H1 (cell line): ENCODE measurements at regions not wholly inside any gene's neighbourhood (a gene's known extent, or its start where the extent isn't known, plus 50 kb on each side); places are given as distances from the start of the nearest gene placed in this dataset.

Experiments used
- CTCF ChIA-PET: fragments of 300-600 bp; sonication (Branson Sonifier 250); formaldehyde crosslinking; loops from one replicate; lab custom pipeline; 2021; ENCODE audit not compliant: partially characterized antibody; lab: Charles Lee
- POLR2A ChIA-PET: fragments of 300-600 bp; sonication (Branson Sonifier 250); formaldehyde crosslinking; loops from one replicate; lab custom pipeline; 2021; ENCODE audit warnings: inconsistent platforms; ENCODE audit not compliant: partially characterized antibody; lab: Charles Lee
- DNase-seq, 2 experiments: peaks; one replicate each; pipeline versions ENCODE4 v3.0.0 to v3.0.0-alpha.2; 2010 to 2022; ENCODE audit warnings: low spot score in 2 of 2, low read depth in 1 of 2, mixed read lengths in 1 of 2
- FAIRE-seq: peaks from 2 replicates; lab custom pipeline; 2011; peaks lifted over from hg19 to GRCh38; lab: Jason Lieb, UNC
- H2AFZ ChIP-seq: 2 replicates; pipeline ENCODE4 v1.8.1; 2012; ENCODE audit warnings: low read length, inconsistent platforms
- H2AK5ac ChIP-seq: 2 replicates; pipeline ENCODE4 v1.6.1; 2013; ENCODE audit warnings: low read depth, low read length
- H2BK120ac ChIP-seq: replicated peaks from 2 replicates; pipeline ENCODE3; 2013; ENCODE audit warnings: low read depth, low read length, inconsistent platforms
- H2BK12ac ChIP-seq: 2 replicates; pipeline ENCODE4 v1.6.1; 2013; ENCODE audit warnings: low read depth, low read length
- H2BK15ac ChIP-seq: 2 replicates; pipeline ENCODE4 v1.6.1; 2013; ENCODE audit warnings: low read length
- H2BK20ac ChIP-seq: 2 replicates; pipeline ENCODE4 v1.6.1; 2013; ENCODE audit warnings: low read length
- H2BK5ac ChIP-seq: 2 replicates; pipeline ENCODE4 v1.6.1; 2013; ENCODE audit warnings: low read depth, low read length
- H3K14ac ChIP-seq: 2 replicates; pipeline ENCODE4 v1.6.1; 2013; ENCODE audit warnings: inconsistent platforms; ENCODE audit not compliant: insufficient read length
- H3K18ac ChIP-seq: 2 replicates; pipeline ENCODE4 v1.6.1; 2013; ENCODE audit warnings: low read length; ENCODE audit errors: extremely low read depth
- H3K23ac ChIP-seq: 2 replicates; pipeline ENCODE4 v1.6.1; 2013; ENCODE audit warnings: inconsistent platforms; ENCODE audit not compliant: insufficient read length
- H3K23me2 ChIP-seq: 2 replicates; pipeline ENCODE4 v1.6.1; 2013; ENCODE audit warnings: low read depth, low read length
- H3K27ac ChIP-seq: 2 replicates; pipeline ENCODE4 v1.6.1; 2011; ENCODE audit warnings: low read depth, low read length, inconsistent platforms
- H3K27me3 ChIP-seq, 4 experiments: replicated peaks in 1 of 4; 1 replicate in 1 of 4; 2 replicates in 3 of 4; pipeline versions ENCODE4 v1.6.1 to v1.8.1; 2011 to 2013; ENCODE audit warnings: low read length in 3 of 4, mild to moderate bottlenecking in 3 of 4, inconsistent platforms in 2 of 4, mixed read lengths in 2 of 4, moderate library complexity in 1 of 4; ENCODE audit not compliant: control insufficient read depth in 3 of 4, insufficient read depth in 3 of 4; ENCODE audit errors: extremely low read depth in 1 of 4
- H3K36me3 ChIP-seq, 4 experiments: 2 replicates each; pipeline versions ENCODE4 v1.6.1 to v1.8.1; 2011 to 2013; ENCODE audit warnings: mild to moderate bottlenecking in 4 of 4, low read length in 3 of 4, moderate library complexity in 2 of 4, control low read depth in 1 of 4, inconsistent platforms in 1 of 4; ENCODE audit not compliant: insufficient read depth in 4 of 4, control insufficient read depth in 2 of 4
- H3K4ac ChIP-seq: replicated peaks from 2 replicates; pipeline ENCODE3; 2013; ENCODE audit warnings: low read length, low read depth, mixed read lengths, inconsistent platforms; ENCODE audit not compliant: insufficient read length
- H3K4me1 ChIP-seq, 4 experiments: replicated peaks in 1 of 4; 1 replicate in 1 of 4; 2 replicates in 3 of 4; pipeline versions ENCODE4 v1.6.1 to v1.8.1; 2011 to 2013; ENCODE audit warnings: low read length in 3 of 4, inconsistent platforms in 2 of 4, mixed read lengths in 1 of 4; ENCODE audit not compliant: insufficient read depth in 4 of 4, control insufficient read depth in 3 of 4
- H3K4me2 ChIP-seq, 2 experiments: 2 replicates each; pipeline versions ENCODE4 v1.6.1 to v1.8.1; 2011 to 2013; ENCODE audit warnings: low read depth in 2 of 2, low read length in 2 of 2, control low read depth in 1 of 2, inconsistent platforms in 1 of 2, mild to moderate bottlenecking in 1 of 2; ENCODE audit not compliant: insufficient read depth in 1 of 2
- H3K4me3 ChIP-seq, 4 experiments: fragments of 200-600, 300-600 bp in 1 of 4; sonication (generic), shearing (Covaris generic), sonication (Bioruptor Twin) in 1 of 4; 2 replicates each; pipeline versions ENCODE4 v1.5.1 to v1.8.1; 2011 to 2016; ENCODE audit warnings: low read length in 4 of 4, low read depth in 3 of 4, control low read depth in 2 of 4, inconsistent platforms in 2 of 4, mild to moderate bottlenecking in 2 of 4, mixed read lengths in 1 of 4, moderate library complexity in 1 of 4; ENCODE audit not compliant: insufficient read depth in 2 of 4; ENCODE audit errors: extremely low read depth in 1 of 4
- H3K56ac ChIP-seq: replicated peaks from 2 replicates; pipeline ENCODE3; 2013; ENCODE audit warnings: low read depth, mild to moderate bottlenecking, mixed read lengths, low read length, inconsistent platforms; ENCODE audit not compliant: insufficient read length
- H3K79me1 ChIP-seq: 2 replicates; pipeline ENCODE4 v1.6.1; 2013; ENCODE audit warnings: low read depth, low read length, control low read depth
- H3K79me2 ChIP-seq, 2 experiments: 2 replicates each; pipeline versions ENCODE4 v1.6.1 to v1.8.1; 2012 to 2013; ENCODE audit warnings: low read length in 2 of 2, mild to moderate bottlenecking in 2 of 2, inconsistent platforms in 1 of 2; ENCODE audit not compliant: insufficient read depth in 2 of 2, control insufficient read depth in 1 of 2
- H3K9ac ChIP-seq, 4 experiments: replicated peaks in 1 of 4; 1 replicate in 1 of 4; 2 replicates in 3 of 4; pipeline versions ENCODE4 v1.6.1 to v1.8.1; 2011 to 2013; ENCODE audit warnings: low read depth in 3 of 4, low read length in 3 of 4, control low read depth in 2 of 4, mild to moderate bottlenecking in 2 of 4, moderate library complexity in 2 of 4, inconsistent platforms in 1 of 4; ENCODE audit errors: extremely low read depth in 1 of 4
- H3K9me3 ChIP-seq, 2 experiments: 2 replicates each; pipeline versions ENCODE4 v1.6.1 to v1.8.1; 2012 to 2013; ENCODE audit warnings: mild to moderate bottlenecking in 2 of 2, moderate library complexity in 2 of 2, control low read depth in 1 of 2, inconsistent platforms in 1 of 2, low read depth in 1 of 2, low read length in 1 of 2, mixed read lengths in 1 of 2; ENCODE audit not compliant: insufficient read depth in 2 of 2
- H4K20me1 ChIP-seq, 2 experiments: replicated peaks in 1 of 2; 2 replicates each; pipeline versions ENCODE3 to v1.8.1; 2011 to 2013; ENCODE audit warnings: inconsistent platforms in 2 of 2, low read length in 2 of 2, mild to moderate bottlenecking in 1 of 2; ENCODE audit not compliant: insufficient read depth in 2 of 2, control insufficient read depth in 1 of 2
- H4K5ac ChIP-seq: 2 replicates; pipeline ENCODE4 v1.6.1; 2013; ENCODE audit warnings: low read length, low read depth, mixed read lengths, inconsistent platforms; ENCODE audit not compliant: insufficient read length
- H4K8ac ChIP-seq: 2 replicates; pipeline ENCODE4 v1.8.0; 2013; ENCODE audit warnings: mild to moderate bottlenecking, moderate library complexity, low read length, inconsistent platforms; ENCODE audit not compliant: insufficient read depth; ENCODE audit errors: extremely low read depth
- H4K91ac ChIP-seq: replicated peaks from 2 replicates; pipeline ENCODE3; 2013; ENCODE audit warnings: low read length, mixed read lengths, inconsistent platforms; ENCODE audit not compliant: insufficient read length
- CBX5 ChIP-seq: fragments of 300-800, 300-1000 bp; sonication (generic); IDR thresholded peaks from 2 replicates; pipeline ENCODE4 v1.7.1; 2016; ENCODE audit warnings: antibody characterized with exemption, low read length, low read depth
- GABPA ChIP-seq: IDR thresholded peaks from 2 replicates; pipeline ENCODE4 v1.6.1; 2011; ENCODE audit warnings: mild to moderate bottlenecking, low read length, moderate library complexity, borderline replicate concordance; ENCODE audit not compliant: insufficient read depth
- POU5F1 ChIP-seq: IDR thresholded peaks from 2 replicates; pipeline ENCODE4 v1.6.1; 2011; ENCODE audit warnings: low read depth, mild to moderate bottlenecking, low read length, moderate library complexity
- RNF2 ChIP-seq: fragments of 200-900, 300-1000 bp; sonication (generic); IDR thresholded peaks from 2 replicates; pipeline ENCODE4 v1.7.1; 2016; ENCODE audit warnings: borderline replicate concordance, low read depth, mild to moderate bottlenecking, antibody characterized with exemption, low read length; ENCODE audit not compliant: poor library complexity, severe bottlenecking; ENCODE audit errors: missing control alignments
- SP1 ChIP-seq: IDR thresholded peaks from 2 replicates; pipeline ENCODE4 v1.6.1; 2011; ENCODE audit warnings: low read depth, low read length
- SP2 ChIP-seq: IDR thresholded peaks from 2 replicates; pipeline ENCODE4 v1.6.1; 2012; ENCODE audit warnings: mild to moderate bottlenecking, low read length, inconsistent platforms
- WGBS, 2 experiments: shearing (Covaris generic) in 1 of 2; methylation state at CpG; one replicate each; pipeline versions ENCODE4 v1.1.6 to v1.1.7; 2013 to 2015; ENCODE audit warnings: low lambda C conversion rate in 2 of 2, mixed read lengths in 2 of 2, inconsistent platforms in 1 of 2, low coverage in 1 of 2, missing lambda C conversion rate in 1 of 2; ENCODE audit not compliant: insufficient replicate concordance in 2 of 2, insufficient coverage in 1 of 2, insufficient read length in 1 of 2; ENCODE audit errors: extremely low coverage in 1 of 2, missing lambda C conversion rate in 1 of 2; 5-methylcytosine and 5-hydroxymethylcytosine counted together
- TF ChIP-seq, protein P1 (sequence below): IDR thresholded peaks from 2 replicates; pipeline ENCODE4 v1.6.1; 2011; ENCODE audit warnings: low read length, improper control_type of control experiment

DNA sequence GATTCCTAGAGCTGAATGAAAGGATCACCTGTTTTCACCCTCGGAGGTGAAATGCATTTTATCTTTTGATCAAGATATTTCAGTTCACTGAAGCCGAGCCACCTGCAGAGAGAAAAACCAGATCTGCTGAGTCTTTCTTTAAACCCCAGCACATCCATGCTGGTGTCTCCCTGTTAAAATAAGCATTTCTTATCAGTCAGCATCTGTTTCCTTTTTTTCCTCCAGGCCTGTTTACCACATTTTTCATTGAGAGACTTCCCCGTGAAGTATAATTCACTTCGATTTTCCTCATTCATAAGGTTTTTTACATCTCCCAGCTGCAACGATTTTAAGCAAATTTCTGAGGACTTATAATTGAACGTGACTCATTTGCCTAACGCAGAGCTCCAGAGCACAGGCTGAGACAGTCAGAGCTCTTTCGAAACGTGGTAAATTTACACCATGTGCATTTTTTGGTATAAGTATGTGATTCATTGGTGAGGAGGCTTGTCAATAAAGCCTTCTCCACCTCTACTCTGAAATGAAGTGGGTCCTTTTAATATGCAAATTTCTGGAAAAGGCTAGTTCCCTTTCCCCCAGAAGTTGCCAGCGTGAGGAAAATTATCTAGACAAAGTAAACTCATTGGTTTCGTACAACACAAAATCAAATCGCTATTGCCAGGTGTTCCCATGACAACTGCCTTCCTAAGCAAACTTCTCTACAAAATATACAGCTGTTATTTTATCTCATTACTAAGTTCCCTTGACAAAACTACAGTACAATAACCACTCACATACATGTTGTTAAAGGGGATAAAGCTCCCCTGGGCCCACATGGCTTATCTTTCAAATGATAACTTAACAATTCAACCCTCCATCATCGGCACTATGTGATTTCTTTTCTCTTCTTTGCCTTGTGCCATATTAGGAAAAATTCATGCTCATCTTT is 374.8 kb upstream of the AKR1E2 start:
- Histone ChIP-seq H3K27me3 (no peaks in the 10 kb centered on the region), H3K23ac (no peak overlapping the region), H2AFZ (peak overlapping the region; percentile 24; the same call in 1 of the 2 replicates), H3K23me2 (no peaks in the 10 kb centered on the region), H3K27ac (no peak overlapping the region), H2BK20ac (no peak overlapping the region), H2BK12ac (no peak overlapping the region), H3K56ac (no peak overlapping the region), H3K14ac (no peak overlapping the region), H4K20me1 (no peaks in the 10 kb centered on the region), H3K79me2 (no peaks in the 10 kb centered on the region), H4K5ac (no peak overlapping the region), H2BK120ac (no peak overlapping the region), H3K4me1 (peaks cover 2 to 7% (median 3%) of the 10 kb centered on the region in 4 experiments; a peak in 3 of 7 replicates), H2BK15ac (no peak overlapping the region), H2BK5ac (no peak overlapping the region), H2AK5ac (no peak overlapping the region), H3K4me3 (no peak overlapping the region), H3K9ac (no peak overlapping the region), H3K36me3 (no peaks in the 10 kb centered on the region), H3K18ac (no peak overlapping the region), H3K4ac (no peak overlapping the region), H3K79me1 (no peaks in the 10 kb centered on the region), H4K91ac (no peak overlapping the region), H3K4me2 (peak overlapping the region in 1 of 2 experiments; percentile 31; a peak in 1 of 4 replicates), H3K9me3 (no peaks in the 10 kb centered on the region), H4K8ac (no peak overlapping the region)
- no peak for FAIRE-seq
- 83% methylated on average over 13 of the region's 13 CpGs; no CpG with 5 or more reads in 1 of the 2 experiments for WGBS, 2 experiments
- no peak for TF ChIP-seq SP2
- TF ChIP-seq, protein P1, sequence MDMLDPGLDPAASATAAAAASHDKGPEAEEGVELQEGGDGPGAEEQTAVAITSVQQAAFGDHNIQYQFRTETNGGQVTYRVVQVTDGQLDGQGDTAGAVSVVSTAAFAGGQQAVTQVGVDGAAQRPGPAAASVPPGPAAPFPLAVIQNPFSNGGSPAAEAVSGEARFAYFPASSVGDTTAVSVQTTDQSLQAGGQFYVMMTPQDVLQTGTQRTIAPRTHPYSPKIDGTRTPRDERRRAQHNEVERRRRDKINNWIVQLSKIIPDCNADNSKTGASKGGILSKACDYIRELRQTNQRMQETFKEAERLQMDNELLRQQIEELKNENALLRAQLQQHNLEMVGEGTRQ: no peak
- no peak for TF ChIP-seq GABPA
- TF ChIP-seq CBX5: no peak
- TF ChIP-seq POU5F1: no peak
- TF ChIP-seq SP1: no peak
- TF ChIP-seq RNF2: no peak
- CTCF ChIA-PET: no interaction called here
- POLR2A ChIA-PET: no interaction called here
- no peak for DNase-seq
